H1 (cell line): ENCODE measurements at regions not wholly inside any gene's neighbourhood (a gene's known extent, or its start where the extent isn't known, plus 50 kb on each side); places are given as distances from the start of the nearest gene placed in this dataset.

Source experiments
- CTCF ChIA-PET: fragments of 300-600 bp; sonication (Branson Sonifier 250); formaldehyde crosslinking; loops from one replicate; lab custom pipeline; 2021; ENCODE audit not compliant: partially characterized antibody; lab: Charles Lee
- POLR2A ChIA-PET: fragments of 300-600 bp; sonication (Branson Sonifier 250); formaldehyde crosslinking; loops from one replicate; lab custom pipeline; 2021; ENCODE audit warnings: inconsistent platforms; ENCODE audit not compliant: partially characterized antibody; lab: Charles Lee
- DNase-seq, 2 experiments: peaks; one replicate each; pipeline versions ENCODE4 v3.0.0 to v3.0.0-alpha.2; 2010 to 2022; ENCODE audit warnings: low spot score in 2 of 2, low read depth in 1 of 2, mixed read lengths in 1 of 2
- FAIRE-seq: peaks from 2 replicates; lab custom pipeline; 2011; peaks lifted over from hg19 to GRCh38; lab: Jason Lieb, UNC
- H2AFZ ChIP-seq: 2 replicates; pipeline ENCODE4 v1.8.1; 2012; ENCODE audit warnings: low read length, inconsistent platforms
- H2AK5ac ChIP-seq: 2 replicates; pipeline ENCODE4 v1.6.1; 2013; ENCODE audit warnings: low read depth, low read length
- H2BK120ac ChIP-seq: replicated peaks from 2 replicates; pipeline ENCODE3; 2013; ENCODE audit warnings: low read depth, low read length, inconsistent platforms
- H2BK12ac ChIP-seq: 2 replicates; pipeline ENCODE4 v1.6.1; 2013; ENCODE audit warnings: low read depth, low read length
- H2BK15ac ChIP-seq: 2 replicates; pipeline ENCODE4 v1.6.1; 2013; ENCODE audit warnings: low read length
- H2BK20ac ChIP-seq: 2 replicates; pipeline ENCODE4 v1.6.1; 2013; ENCODE audit warnings: low read length
- H2BK5ac ChIP-seq: 2 replicates; pipeline ENCODE4 v1.6.1; 2013; ENCODE audit warnings: low read depth, low read length
- H3K14ac ChIP-seq: 2 replicates; pipeline ENCODE4 v1.6.1; 2013; ENCODE audit warnings: inconsistent platforms; ENCODE audit not compliant: insufficient read length
- H3K18ac ChIP-seq: 2 replicates; pipeline ENCODE4 v1.6.1; 2013; ENCODE audit warnings: low read length; ENCODE audit errors: extremely low read depth
- H3K23ac ChIP-seq: 2 replicates; pipeline ENCODE4 v1.6.1; 2013; ENCODE audit warnings: inconsistent platforms; ENCODE audit not compliant: insufficient read length
- H3K23me2 ChIP-seq: 2 replicates; pipeline ENCODE4 v1.6.1; 2013; ENCODE audit warnings: low read depth, low read length
- H3K27ac ChIP-seq: 2 replicates; pipeline ENCODE4 v1.6.1; 2011; ENCODE audit warnings: low read depth, low read length, inconsistent platforms
- H3K27me3 ChIP-seq, 4 experiments: replicated peaks in 1 of 4; 1 replicate in 1 of 4; 2 replicates in 3 of 4; pipeline versions ENCODE4 v1.6.1 to v1.8.1; 2011 to 2013; ENCODE audit warnings: low read length in 3 of 4, mild to moderate bottlenecking in 3 of 4, inconsistent platforms in 2 of 4, mixed read lengths in 2 of 4, moderate library complexity in 1 of 4; ENCODE audit not compliant: control insufficient read depth in 3 of 4, insufficient read depth in 3 of 4; ENCODE audit errors: extremely low read depth in 1 of 4
- H3K36me3 ChIP-seq, 4 experiments: 2 replicates each; pipeline versions ENCODE4 v1.6.1 to v1.8.1; 2011 to 2013; ENCODE audit warnings: mild to moderate bottlenecking in 4 of 4, low read length in 3 of 4, moderate library complexity in 2 of 4, control low read depth in 1 of 4, inconsistent platforms in 1 of 4; ENCODE audit not compliant: insufficient read depth in 4 of 4, control insufficient read depth in 2 of 4
- H3K4ac ChIP-seq: replicated peaks from 2 replicates; pipeline ENCODE3; 2013; ENCODE audit warnings: low read length, low read depth, mixed read lengths, inconsistent platforms; ENCODE audit not compliant: insufficient read length
- H3K4me1 ChIP-seq, 4 experiments: replicated peaks in 1 of 4; 1 replicate in 1 of 4; 2 replicates in 3 of 4; pipeline versions ENCODE4 v1.6.1 to v1.8.1; 2011 to 2013; ENCODE audit warnings: low read length in 3 of 4, inconsistent platforms in 2 of 4, mixed read lengths in 1 of 4; ENCODE audit not compliant: insufficient read depth in 4 of 4, control insufficient read depth in 3 of 4
- H3K4me2 ChIP-seq, 2 experiments: 2 replicates each; pipeline versions ENCODE4 v1.6.1 to v1.8.1; 2011 to 2013; ENCODE audit warnings: low read depth in 2 of 2, low read length in 2 of 2, control low read depth in 1 of 2, inconsistent platforms in 1 of 2, mild to moderate bottlenecking in 1 of 2; ENCODE audit not compliant: insufficient read depth in 1 of 2
- H3K4me3 ChIP-seq, 4 experiments: fragments of 200-600, 300-600 bp in 1 of 4; sonication (generic), shearing (Covaris generic), sonication (Bioruptor Twin) in 1 of 4; 2 replicates each; pipeline versions ENCODE4 v1.5.1 to v1.8.1; 2011 to 2016; ENCODE audit warnings: low read length in 4 of 4, low read depth in 3 of 4, control low read depth in 2 of 4, inconsistent platforms in 2 of 4, mild to moderate bottlenecking in 2 of 4, mixed read lengths in 1 of 4, moderate library complexity in 1 of 4; ENCODE audit not compliant: insufficient read depth in 2 of 4; ENCODE audit errors: extremely low read depth in 1 of 4
- H3K56ac ChIP-seq: replicated peaks from 2 replicates; pipeline ENCODE3; 2013; ENCODE audit warnings: low read depth, mild to moderate bottlenecking, mixed read lengths, low read length, inconsistent platforms; ENCODE audit not compliant: insufficient read length
- H3K79me1 ChIP-seq: 2 replicates; pipeline ENCODE4 v1.6.1; 2013; ENCODE audit warnings: low read depth, low read length, control low read depth
- H3K79me2 ChIP-seq, 2 experiments: 2 replicates each; pipeline versions ENCODE4 v1.6.1 to v1.8.1; 2012 to 2013; ENCODE audit warnings: low read length in 2 of 2, mild to moderate bottlenecking in 2 of 2, inconsistent platforms in 1 of 2; ENCODE audit not compliant: insufficient read depth in 2 of 2, control insufficient read depth in 1 of 2
- H3K9ac ChIP-seq, 4 experiments: replicated peaks in 1 of 4; 1 replicate in 1 of 4; 2 replicates in 3 of 4; pipeline versions ENCODE4 v1.6.1 to v1.8.1; 2011 to 2013; ENCODE audit warnings: low read depth in 3 of 4, low read length in 3 of 4, control low read depth in 2 of 4, mild to moderate bottlenecking in 2 of 4, moderate library complexity in 2 of 4, inconsistent platforms in 1 of 4; ENCODE audit errors: extremely low read depth in 1 of 4
- H3K9me3 ChIP-seq, 2 experiments: 2 replicates each; pipeline versions ENCODE4 v1.6.1 to v1.8.1; 2012 to 2013; ENCODE audit warnings: mild to moderate bottlenecking in 2 of 2, moderate library complexity in 2 of 2, control low read depth in 1 of 2, inconsistent platforms in 1 of 2, low read depth in 1 of 2, low read length in 1 of 2, mixed read lengths in 1 of 2; ENCODE audit not compliant: insufficient read depth in 2 of 2
- H4K20me1 ChIP-seq, 2 experiments: replicated peaks in 1 of 2; 2 replicates each; pipeline versions ENCODE3 to v1.8.1; 2011 to 2013; ENCODE audit warnings: inconsistent platforms in 2 of 2, low read length in 2 of 2, mild to moderate bottlenecking in 1 of 2; ENCODE audit not compliant: insufficient read depth in 2 of 2, control insufficient read depth in 1 of 2
- H4K5ac ChIP-seq: 2 replicates; pipeline ENCODE4 v1.6.1; 2013; ENCODE audit warnings: low read length, low read depth, mixed read lengths, inconsistent platforms; ENCODE audit not compliant: insufficient read length
- H4K8ac ChIP-seq: 2 replicates; pipeline ENCODE4 v1.8.0; 2013; ENCODE audit warnings: mild to moderate bottlenecking, moderate library complexity, low read length, inconsistent platforms; ENCODE audit not compliant: insufficient read depth; ENCODE audit errors: extremely low read depth
- H4K91ac ChIP-seq: replicated peaks from 2 replicates; pipeline ENCODE3; 2013; ENCODE audit warnings: low read length, mixed read lengths, inconsistent platforms; ENCODE audit not compliant: insufficient read length
- BCL11A ChIP-seq, 2 experiments: IDR thresholded peaks; one replicate each; pipeline ENCODE4 v1.6.1; 2011; ENCODE audit warnings: low read depth in 2 of 2, low read length in 2 of 2, mild to moderate bottlenecking in 2 of 2
- FOSL1 ChIP-seq: IDR thresholded peaks from 2 replicates; pipeline ENCODE4 v1.6.1; 2011; ENCODE audit warnings: mild to moderate bottlenecking, low read depth, low read length, moderate library complexity; ENCODE audit not compliant: insufficient read depth
- POLR2AphosphoS5 ChIP-seq: IDR thresholded peaks from 2 replicates; pipeline ENCODE4 v1.6.1; 2011; ENCODE audit warnings: low read depth, low read length
- RNF2 ChIP-seq: fragments of 200-900, 300-1000 bp; sonication (generic); IDR thresholded peaks from 2 replicates; pipeline ENCODE4 v1.7.1; 2016; ENCODE audit warnings: borderline replicate concordance, low read depth, mild to moderate bottlenecking, antibody characterized with exemption, low read length; ENCODE audit not compliant: poor library complexity, severe bottlenecking; ENCODE audit errors: missing control alignments
- WGBS, 2 experiments: shearing (Covaris generic) in 1 of 2; methylation state at CpG; one replicate each; pipeline versions ENCODE4 v1.1.6 to v1.1.7; 2013 to 2015; ENCODE audit warnings: low lambda C conversion rate in 2 of 2, mixed read lengths in 2 of 2, inconsistent platforms in 1 of 2, low coverage in 1 of 2, missing lambda C conversion rate in 1 of 2; ENCODE audit not compliant: insufficient replicate concordance in 2 of 2, insufficient coverage in 1 of 2, insufficient read length in 1 of 2; ENCODE audit errors: extremely low coverage in 1 of 2, missing lambda C conversion rate in 1 of 2; 5-methylcytosine and 5-hydroxymethylcytosine counted together

GRCh38 chr4:42284030-42284429 lies 113.3 kb upstream of the SHISA3 start:
- Histone ChIP-seq H3K18ac (no peak overlapping the region), H3K56ac (no peak overlapping the region), H2AK5ac (no peak overlapping the region), H3K23ac (no peak overlapping the region), H2BK12ac (no peak overlapping the region), H2AFZ (no peak overlapping the region), H3K23me2 (no peaks in the 10 kb centered on the region), H4K5ac (no peak overlapping the region), H2BK5ac (no peak overlapping the region), H2BK120ac (no peak overlapping the region), H4K8ac (no peak overlapping the region), H3K36me3 (peaks cover 0 to 11% (median 0%) of the 10 kb centered on the region in 4 experiments; a peak in 1 of 8 replicates), H3K4ac (no peak overlapping the region), H2BK15ac (no peak overlapping the region), H3K14ac (no peak overlapping the region), H3K79me1 (no peaks in the 10 kb centered on the region), H2BK20ac (no peak overlapping the region; the same call in 1 of the 2 replicates), H4K91ac (no peak overlapping the region), H3K9me3 (no peaks in the 10 kb centered on the region), H3K9ac (no peak overlapping the region), H3K4me2 (no peak overlapping the region), H3K27ac (no peak overlapping the region), H3K79me2 (no peaks in the 10 kb centered on the region), H3K4me3 (no peak overlapping the region), H3K4me1 (peaks cover 2 to 4% (median 3%) of the 10 kb centered on the region in 4 experiments; a peak in 5 of 7 replicates), H3K27me3 (no peaks in the 10 kb centered on the region; a peak in 1 of 7 replicates), H4K20me1 (no peaks in the 10 kb centered on the region)
- DNase-seq, result no peak
- CTCF ChIA-PET, result interaction anchor here (0.9 to 10.0 kb wide), 11 partner anchors 9 to 233 kb away, joined by 3 to 150 read pairs (median 5); no protein-coding TSS in a partner anchor
- POLR2A ChIA-PET, result interaction anchor here (1.1 kb wide), 1 partner anchor 8 kb away, joined by 3 read pairs; no protein-coding TSS in a partner anchor
- no peak for FAIRE-seq
- WGBS, 2 experiments, result 92% methylated on average over 5 of the region's 5 CpGs; no CpG with 5 or more reads in 1 of the 2 experiments
- TF ChIP-seq BCL11A (IDR thresholded peaks at IDR 0.05; ENCODE audit: low read depth in 2 of 2, low read length in 2 of 2) (no peak), POLR2AphosphoS5 (no peak), RNF2 (no peak), FOSL1 (no peak)
